ENCODE measurements at regions not wholly inside any gene's neighbourhood (a gene's known extent, or its start where the extent isn't known, plus 50 kb on each side); places are given as distances from the start of the nearest gene placed in this dataset.
"Not testable (repeated sequence)": the region's sequence is repeated elsewhere in the genome, so short reads cannot be mapped to it uniquely, and the experiment has no call there.

- no peak for DNase-seq
Measured at GRCh38 chrX:65331371-65331770, 203.2 kb downstream of the LAS1L start.

DNA sequence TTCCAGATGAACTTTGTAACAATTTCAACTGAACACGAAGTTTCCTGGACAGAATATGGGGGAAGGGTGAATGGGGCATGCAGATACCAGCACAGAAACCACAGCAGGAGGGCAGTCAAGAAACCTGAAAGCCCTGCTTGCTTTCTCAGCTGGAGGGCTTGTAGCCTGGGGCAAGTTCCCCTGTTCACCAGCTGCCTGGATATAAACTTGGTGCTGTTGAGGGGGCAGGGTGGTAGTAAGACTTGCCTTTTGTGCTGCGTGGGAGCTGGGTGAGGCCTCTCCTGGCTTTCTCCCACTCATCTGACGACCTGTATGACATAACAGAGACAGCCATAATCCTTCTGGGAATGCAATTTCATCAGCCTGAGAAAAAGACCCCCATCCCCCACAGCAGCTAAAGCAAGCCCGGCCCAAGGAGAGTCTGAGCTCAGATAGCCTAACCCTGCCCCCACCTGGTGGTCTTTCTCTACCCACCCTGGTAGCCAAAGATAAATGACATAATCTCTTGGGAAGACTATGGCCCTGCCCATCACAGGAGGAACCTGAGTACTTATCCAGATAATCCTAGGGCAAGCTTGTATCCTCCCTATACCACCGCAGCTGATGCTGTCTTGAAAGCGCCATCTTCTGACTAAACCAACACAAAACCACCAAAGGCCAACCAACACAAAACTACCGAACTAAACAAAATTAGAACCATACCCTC lies 234.3 kb downstream of the LAS1L start:
- DNase-seq, result no peak

DNA sequence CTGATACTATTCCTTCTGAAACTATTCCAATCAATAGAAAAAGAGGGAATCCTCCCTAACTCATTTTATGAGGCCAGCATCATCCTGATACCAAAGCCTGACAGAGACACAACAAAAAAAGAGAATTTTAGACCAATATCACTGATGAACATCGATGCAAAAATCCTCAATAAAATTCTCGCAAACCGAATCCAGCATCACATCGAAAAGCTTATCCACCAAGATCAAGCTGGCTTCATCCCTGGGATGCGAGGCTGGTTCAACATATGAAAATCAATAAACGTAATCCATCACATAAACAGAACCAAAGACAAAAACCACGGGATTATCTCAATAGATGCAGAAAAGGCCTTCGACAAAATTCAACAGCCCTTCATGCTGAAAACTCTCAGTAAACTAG lies 251.7 kb downstream of the LAS1L start:
- not testable (repeated sequence) for DNase-seq

DNA sequence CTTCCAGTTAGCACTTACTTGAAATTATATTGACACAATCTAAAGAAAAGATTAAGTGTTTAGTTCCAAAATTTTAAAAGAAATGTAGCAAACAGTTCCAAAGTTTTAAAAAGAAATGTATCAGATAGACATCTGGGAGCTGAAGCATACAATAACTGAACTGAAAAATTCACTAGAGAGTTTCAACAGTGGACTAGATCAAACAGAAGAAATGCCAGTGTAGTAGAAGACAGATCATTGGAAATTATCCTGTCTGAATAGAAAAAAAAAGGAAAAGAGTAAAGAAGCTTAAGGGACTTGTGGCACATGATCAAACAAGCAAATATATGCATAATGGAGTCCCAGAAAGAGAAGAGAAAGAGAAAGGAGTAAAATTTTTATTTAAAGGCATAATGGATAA lies 261.4 kb downstream of the LAS1L start:
- no peak for DNase-seq

- DNase-seq, result no peak
Measured at GRCh38 chrX:65266482-65266881, 268.1 kb downstream of the LAS1L start.

DNA sequence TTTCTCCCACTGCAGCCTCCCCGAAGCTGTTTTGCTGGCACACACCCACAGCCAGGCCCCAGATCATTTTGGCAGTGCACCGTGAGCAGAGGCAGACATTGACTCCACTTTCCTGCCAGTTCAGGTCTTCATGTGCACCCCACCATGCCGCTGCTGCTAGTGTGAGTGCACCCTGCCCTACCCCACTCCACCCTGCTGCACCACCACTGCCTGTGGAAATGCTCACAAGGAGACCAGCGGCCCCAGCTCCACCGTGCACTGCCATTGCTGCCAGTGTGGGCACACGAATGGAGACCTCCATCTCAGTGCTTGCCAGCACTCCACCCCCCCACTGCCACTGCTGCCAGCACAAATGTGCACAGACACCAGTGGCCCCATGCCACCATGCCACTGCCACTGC lies 277.6 kb upstream of the ZC4H2 start:
- DNase-seq, result no peak

DNA sequence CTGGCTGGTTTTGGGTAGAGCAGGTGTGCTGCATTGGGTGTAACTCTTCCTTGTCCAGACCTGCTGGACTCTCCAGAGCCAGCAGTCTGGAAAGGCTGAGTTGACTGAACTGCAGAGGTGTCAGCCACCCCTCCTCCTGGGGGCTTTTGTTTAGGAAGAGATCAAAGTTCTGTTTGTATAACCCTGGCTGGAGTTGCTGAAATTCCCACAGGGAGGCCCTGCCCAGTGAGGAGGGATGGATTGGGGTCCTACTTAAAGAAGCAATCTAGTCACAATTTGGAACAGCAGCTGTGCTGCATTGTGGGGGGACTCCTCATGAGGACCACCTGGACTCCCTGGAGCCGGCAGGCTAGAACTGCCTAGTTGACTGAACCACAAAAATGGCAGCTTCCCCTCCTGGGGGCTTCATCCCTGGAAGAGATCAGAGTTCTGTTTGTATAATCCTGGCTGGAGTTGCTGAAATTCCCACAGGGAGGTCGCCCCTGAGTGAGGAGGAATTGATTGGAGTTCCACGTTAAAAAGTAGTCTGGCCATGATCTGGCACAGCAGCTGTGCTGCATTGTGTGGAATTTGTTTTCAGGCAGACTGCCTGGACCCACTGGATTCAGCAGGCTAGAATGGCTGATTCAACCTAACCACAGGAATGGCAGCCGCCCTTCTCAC lies 264.9 kb upstream of the ZC4H2 start:
- DNase-seq, result no peak

GRCh38 chrX:65203545-65203944 lies 227.3 kb upstream of the ZC4H2 start:
- no peak for DNase-seq

DNA sequence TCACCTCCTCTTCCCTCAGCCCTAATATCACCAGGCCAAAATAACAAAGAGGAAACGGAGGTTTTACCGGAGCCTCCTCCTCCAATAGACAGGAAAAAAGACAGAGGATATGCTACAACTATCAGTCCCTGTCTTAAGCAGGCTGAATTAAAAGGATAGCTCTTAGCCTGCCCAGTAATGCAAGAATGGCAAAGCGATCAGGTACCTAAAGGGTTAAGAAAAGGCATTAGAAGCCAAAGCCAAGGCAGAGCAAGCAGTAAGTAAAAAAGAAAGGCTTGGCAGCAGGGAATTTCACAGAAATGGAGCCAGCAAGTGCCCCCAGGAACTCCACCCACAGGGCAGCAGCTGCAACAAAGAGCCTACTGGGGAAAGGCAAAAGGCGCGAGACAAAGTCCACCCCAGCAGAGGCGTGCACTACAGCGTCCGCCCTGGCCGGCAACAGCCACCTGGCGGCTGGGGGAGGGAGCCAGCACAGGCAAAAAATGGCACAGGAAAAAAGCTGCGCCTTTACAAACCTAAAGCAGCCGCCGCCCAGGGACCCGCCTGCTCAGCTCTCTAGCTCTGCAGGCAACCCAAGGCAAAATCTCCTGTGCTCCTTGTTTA lies 220.6 kb upstream of the ZC4H2 start:
- peak in 1 of 2 donors; percentile 0 for DNase-seq

DNA sequence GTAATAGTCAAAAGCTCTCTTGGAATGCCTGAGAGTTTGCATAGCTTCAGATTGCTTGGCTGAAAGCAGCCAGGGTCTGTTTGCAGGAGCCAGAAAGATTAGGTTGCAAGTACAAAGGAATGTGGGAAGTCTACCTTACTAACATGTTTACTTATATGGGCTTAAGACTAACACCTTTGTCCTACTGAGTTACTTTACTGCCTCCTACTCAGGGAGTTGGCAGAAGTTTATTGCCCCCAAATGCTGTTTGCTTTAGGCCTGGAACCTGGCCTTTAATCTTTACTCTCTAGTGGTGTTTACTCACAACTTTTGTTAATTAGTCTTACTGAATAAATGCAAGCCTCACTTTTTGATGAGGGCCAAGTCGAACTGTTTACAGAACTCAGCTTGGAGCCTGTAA lies 219.4 kb upstream of the ZC4H2 start:
- no peak for DNase-seq

- no peak for DNase-seq
Measured at GRCh38 chrX:65194547-65194946, 218.3 kb upstream of the ZC4H2 start.

DNA sequence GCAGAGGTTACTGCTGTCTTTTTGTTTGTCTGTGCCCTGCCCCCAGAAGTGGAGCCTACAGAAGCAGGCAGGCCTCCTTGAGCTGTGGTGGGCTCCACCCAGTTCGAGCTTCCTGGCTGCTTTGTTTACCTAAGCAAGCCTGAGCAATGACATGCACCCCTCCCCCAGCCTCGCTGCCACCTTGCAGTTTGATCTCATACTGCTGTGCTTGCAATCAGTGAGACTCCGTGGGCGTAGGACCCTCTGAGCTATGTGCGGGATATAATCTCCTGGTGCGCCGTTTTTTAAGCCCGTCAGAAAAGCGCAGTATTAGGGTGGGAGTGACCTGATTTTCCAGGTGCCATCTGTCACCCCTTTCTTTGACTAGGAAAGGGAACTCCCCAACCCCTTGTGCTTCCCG lies 187.1 kb upstream of the ZC4H2 start:
- DNase-seq, result not testable (repeated sequence)

DNA sequence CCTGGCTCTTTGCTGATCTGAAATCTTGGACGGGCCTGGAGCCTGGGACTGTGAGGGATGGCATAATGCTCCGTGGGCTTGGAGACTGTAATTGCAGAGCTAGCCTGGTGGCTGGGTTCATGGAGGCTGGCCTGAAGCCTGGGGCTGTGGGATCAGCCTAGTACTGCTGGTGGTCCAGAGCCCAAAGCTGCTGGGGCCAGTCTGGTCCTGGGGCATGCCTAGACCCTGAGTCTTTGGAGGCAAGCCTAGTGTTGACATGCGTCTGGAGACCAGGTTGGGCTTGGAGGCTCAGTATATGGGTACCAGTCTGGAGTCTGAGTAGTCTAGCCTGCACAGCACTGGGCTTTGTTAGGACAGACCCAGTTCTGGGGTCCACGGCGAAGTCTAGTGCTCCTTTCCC lies 172.0 kb upstream of the ZC4H2 start:
- no peak for DNase-seq

- DNase-seq, result no peak
Measured at GRCh38 chrX:65136424-65136823, 160.2 kb upstream of the ZC4H2 start.

DNA sequence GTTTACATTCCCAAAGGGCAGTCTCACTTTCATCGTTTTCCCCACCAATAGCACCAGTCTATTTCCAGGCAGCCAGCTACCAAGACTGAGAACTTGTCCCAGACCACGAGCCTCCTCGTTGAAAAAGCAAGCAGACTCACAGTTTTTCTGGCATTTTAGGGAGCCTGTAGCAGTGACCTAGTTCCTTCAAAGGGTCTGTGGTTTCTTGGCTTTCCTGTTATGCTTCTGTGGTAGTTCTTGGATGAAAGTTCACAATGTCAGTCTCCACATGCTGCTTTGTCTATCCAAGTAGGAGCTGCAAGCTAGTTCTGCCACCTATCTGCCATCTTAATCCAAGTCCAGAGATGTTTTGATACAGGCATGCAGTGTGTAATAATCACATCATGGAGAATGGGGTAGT lies 151.6 kb upstream of the ZC4H2 start:
- DNase-seq, result no peak

DNA sequence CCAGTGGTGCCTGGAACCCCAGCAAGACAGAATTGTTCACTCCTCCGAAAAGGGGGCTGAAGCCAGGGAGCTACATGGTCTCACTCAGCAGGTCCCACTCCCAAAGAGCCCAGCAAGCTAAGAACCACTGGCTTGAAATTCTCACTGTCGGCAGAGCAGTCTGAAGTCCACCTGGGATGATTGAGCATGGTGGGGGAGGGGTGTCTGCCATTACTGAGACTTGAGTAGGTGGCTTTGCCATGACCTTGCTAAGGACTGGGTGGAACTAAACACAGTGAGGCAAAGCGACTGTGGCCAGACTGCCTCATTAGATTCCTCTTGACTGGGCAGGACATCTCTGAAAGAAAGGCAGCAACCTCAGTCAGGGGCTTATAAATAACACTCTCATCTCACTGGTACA lies 122.6 kb upstream of the ZC4H2 start:
- DNase-seq, result no peak

DNA sequence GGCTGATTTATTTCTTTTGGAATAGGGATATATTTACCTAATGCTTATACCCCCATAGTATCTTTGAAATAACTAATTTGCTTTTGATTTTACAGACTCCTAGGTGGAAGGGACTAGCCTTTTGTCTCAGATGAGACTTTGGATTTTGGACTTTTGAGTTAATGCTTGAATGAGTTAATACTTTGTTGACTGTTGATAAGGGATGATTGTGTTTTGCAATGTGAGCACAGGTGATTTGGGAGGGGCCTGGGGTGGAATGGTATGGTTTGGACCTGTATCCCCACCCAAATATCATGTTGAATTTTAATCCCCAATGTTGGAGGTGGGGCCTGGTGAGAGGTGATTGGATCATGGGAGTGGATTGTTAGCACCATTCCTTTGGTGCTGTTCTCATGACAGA lies 117.4 kb upstream of the ZC4H2 start:
- no peak for DNase-seq

DNA sequence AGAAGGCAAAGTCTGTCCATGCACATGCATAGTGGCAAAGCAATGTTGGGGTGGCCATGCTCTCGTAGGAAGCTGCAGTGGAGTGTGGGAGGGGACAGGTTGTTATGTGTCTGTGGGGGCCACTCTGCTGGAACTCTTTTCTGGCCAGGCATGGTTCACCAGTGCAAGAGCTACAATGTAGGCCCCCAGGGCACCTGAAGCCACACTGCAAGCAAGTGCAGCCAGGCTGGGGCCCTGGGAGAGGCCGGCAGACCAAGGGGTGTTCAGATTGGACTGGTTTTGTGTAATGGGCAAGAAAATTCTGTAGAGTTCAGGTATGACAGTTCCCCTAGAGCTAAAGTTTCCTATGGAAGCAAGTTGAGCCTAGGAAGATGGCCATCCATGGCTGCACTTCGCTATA lies 97.0 kb upstream of the ZC4H2 start:
- DNase-seq, result no peak

DNA sequence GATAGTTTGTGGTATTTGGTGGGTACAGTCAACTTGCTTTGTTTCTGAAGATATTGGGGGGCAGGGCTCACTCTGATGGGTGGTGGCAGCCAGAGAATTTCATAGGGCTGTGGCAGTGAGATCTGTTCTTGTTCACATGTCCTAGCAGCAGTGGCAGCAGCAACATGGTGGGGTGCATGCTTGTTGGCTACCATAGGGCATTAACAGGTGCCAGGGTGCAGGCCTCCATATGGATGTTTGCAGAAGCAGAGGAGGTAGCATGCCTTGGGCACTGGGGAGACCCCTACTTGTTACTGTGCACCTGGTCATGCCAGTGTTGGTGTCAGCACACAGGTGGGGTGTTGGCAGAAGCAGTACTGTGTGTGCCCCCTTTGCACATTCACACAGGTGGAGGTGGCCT lies 96.3 kb upstream of the ZC4H2 start:
- DNase-seq, result no peak

DNA sequence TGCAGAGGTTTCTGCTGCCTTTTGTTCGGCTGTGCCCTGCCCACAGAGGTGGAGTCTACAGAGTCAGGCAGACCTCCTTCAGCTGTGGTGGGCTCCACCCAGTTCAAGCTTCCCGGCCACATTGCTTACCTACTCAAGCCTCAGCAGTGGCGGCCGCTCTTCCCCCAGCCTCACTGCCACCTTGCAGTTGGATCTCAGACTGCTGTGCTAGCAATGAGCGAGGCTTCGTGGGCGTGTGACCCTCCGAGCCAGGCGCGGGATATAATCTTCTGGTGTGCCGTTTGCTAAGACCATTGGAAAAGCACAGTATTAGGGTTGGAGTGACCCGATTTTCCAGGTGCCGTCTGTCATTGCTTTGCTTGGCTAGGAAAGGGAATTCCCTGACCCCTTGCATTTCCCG lies 82.4 kb upstream of the ZC4H2 start:
- DNase-seq, result not testable (repeated sequence)

DNA sequence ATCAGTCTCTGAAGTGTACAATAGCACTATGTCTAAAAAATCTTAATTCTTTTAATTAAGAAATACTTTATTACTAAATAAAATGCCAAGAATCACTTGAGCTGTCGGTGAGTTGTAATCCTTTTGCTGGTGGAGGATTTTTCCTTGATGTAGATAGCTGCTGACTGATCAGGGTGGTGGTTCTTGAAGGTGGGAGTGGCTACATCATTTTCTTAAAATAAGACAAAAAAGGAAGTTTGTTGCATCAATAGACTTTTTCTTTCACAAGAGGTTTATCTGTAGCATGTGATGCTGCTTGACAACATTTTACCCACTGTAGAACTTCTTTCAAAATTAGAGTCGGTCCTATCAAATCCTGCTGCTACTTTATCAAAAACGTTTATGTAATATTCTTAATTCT lies 68.8 kb upstream of the ZC4H2 start:
- DNase-seq, result no peak

DNA sequence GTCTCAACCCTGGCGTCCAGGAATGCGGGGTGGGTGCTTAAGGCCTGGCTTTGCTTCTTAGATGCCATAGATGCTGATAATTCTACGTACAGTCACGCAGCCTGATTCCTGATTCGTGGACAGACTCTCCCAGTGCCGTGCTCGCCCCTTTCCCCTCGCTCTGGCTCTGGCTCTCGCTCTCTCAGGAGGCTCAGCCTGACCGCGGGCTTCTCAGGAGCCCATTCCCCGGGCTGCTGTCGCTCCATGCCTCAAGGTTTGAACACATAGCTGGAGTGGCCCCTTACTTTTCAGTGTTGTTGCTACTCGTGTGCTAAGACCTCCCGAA lies 59.2 kb upstream of the ZC4H2 start:
- DNase-seq, result peak; percentile 16 to 21

GRCh38 chrX:65034668-65035445 lies 58.6 kb upstream of the ZC4H2 start, which contains the start of gene ZC3H12B:
Gene ZC3H12B (plus strand): TSS chrX:65034826.
- peak; percentile 61 to 70 for DNase-seq

DNA sequence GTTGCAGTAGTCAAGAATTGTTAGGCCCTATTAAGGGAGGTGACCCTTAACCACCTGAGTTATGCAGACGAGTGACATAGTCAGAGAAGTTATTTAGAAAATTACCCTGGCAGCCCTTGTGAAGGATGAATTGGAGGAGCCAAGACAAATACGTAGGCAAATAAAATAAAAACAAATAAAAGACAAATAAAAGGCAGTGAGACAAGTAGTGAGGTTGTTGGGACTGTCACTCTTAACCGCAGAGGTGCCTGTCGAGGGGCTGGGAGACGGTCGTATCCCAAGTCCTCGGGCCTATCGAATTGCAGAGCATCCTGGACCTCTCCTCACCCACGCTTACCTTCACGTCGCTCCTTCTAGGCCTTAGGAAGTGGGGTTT lies 58.0 kb upstream of the ZC4H2 start:
- DNase-seq, result peak in 1 of 2 donors; percentile 1
